ENCODE measurements at regions not wholly inside any gene's neighbourhood (a gene's known extent, or its start where the extent isn't known, plus 50 kb on each side); places are given as distances from the start of the nearest gene placed in this dataset.
"Not testable (repeated sequence)": the region's sequence is repeated elsewhere in the genome, so short reads cannot be mapped to it uniquely, and the experiment has no call there.

- WGBS (ENCODE audit: insufficient coverage) = no CpG with 5 or more reads among the region's 4 CpGs
- H3K27me3 ChIP-seq (ENCODE audit: control insufficient read depth, insufficient read depth, low read length) = peaks cover 4% of the 10 kb centered on the region
- no peak for DNase-seq
- no peaks in the 10 kb centered on the region for H3K36me3 ChIP-seq (ENCODE audit: control insufficient read depth, insufficient read depth, low read length)
- H3K4me3 ChIP-seq (ENCODE audit: low read length) = no peak overlapping the region
- peaks cover 4% of the 10 kb centered on the region for H3K9me3 ChIP-seq (replicated peaks; ENCODE audit: control insufficient read depth, low read depth, low read length)
- H3K4me1 ChIP-seq (ENCODE audit: control insufficient read depth, insufficient read depth, low read length) = no peaks in the 10 kb centered on the region
- no peak overlapping the region for H3K27ac ChIP-seq (ENCODE audit: low read length)
Observed at GRCh38 chr10:121138918-121139317, 287.8 kb downstream of the WDR11 start.

- H3K27ac ChIP-seq (ENCODE audit: low read length); DNase-seq; H3K36me3 ChIP-seq (ENCODE audit: control insufficient read depth, insufficient read depth, low read length); H3K4me3 ChIP-seq (ENCODE audit: low read length); H3K9me3 ChIP-seq (replicated peaks; ENCODE audit: control insufficient read depth, low read depth, low read length); H3K27me3 ChIP-seq (ENCODE audit: control insufficient read depth, insufficient read depth, low read length); H3K4me1 ChIP-seq (ENCODE audit: control insufficient read depth, insufficient read depth, low read length): not testable (repeated sequence)
- WGBS (ENCODE audit: insufficient coverage) = 0% methylated on average over 1 of the region's 2 CpGs
Observed at GRCh38 chr10:121145802-121146395, 294.7 kb downstream of the WDR11 start.

- Histone ChIP-seq H3K4me3 (ENCODE audit: low read length) (no peak overlapping the region), H3K9me3 (replicated peaks; ENCODE audit: control insufficient read depth, low read depth, low read length) (peaks cover 1% of the 10 kb centered on the region), H3K27ac (ENCODE audit: low read length) (no peak overlapping the region), H3K36me3 (ENCODE audit: control insufficient read depth, insufficient read depth, low read length) (no peaks in the 10 kb centered on the region), H3K27me3 (ENCODE audit: control insufficient read depth, insufficient read depth, low read length) (no peaks in the 10 kb centered on the region), H3K4me1 (ENCODE audit: control insufficient read depth, insufficient read depth, low read length) (no peaks in the 10 kb centered on the region)
- no peak for DNase-seq
- 83% methylated on average over 13 of the region's 13 CpGs for WGBS (ENCODE audit: insufficient coverage)
Observed at GRCh38 chr10:121148921-121149320, 297.8 kb downstream of the WDR11 start.

GRCh38 chr10:121152033-121152432, 300.9 kb downstream of the WDR11 start:
- H3K9me3 ChIP-seq (replicated peaks; ENCODE audit: control insufficient read depth, low read depth, low read length) = no peaks in the 10 kb centered on the region
- H3K4me3 ChIP-seq (ENCODE audit: low read length) = no peak overlapping the region
- no peaks in the 10 kb centered on the region for H3K4me1 ChIP-seq (ENCODE audit: control insufficient read depth, insufficient read depth, low read length)
- no peak overlapping the region for H3K27ac ChIP-seq (ENCODE audit: low read length)
- no peaks in the 10 kb centered on the region for H3K36me3 ChIP-seq (ENCODE audit: control insufficient read depth, insufficient read depth, low read length)
- WGBS (ENCODE audit: insufficient coverage) = 92% methylated on average over 2 of the region's 2 CpGs
- H3K27me3 ChIP-seq (ENCODE audit: control insufficient read depth, insufficient read depth, low read length) = no peaks in the 10 kb centered on the region
- DNase-seq = no peak

- H3K36me3 ChIP-seq (ENCODE audit: control insufficient read depth, insufficient read depth, low read length) = no peaks in the 10 kb centered on the region
- no peak for DNase-seq
- H3K4me3 ChIP-seq (ENCODE audit: low read length) = no peak overlapping the region
- H3K27ac ChIP-seq (ENCODE audit: low read length) = no peak overlapping the region
- H3K9me3 ChIP-seq (replicated peaks; ENCODE audit: control insufficient read depth, low read depth, low read length) = no peaks in the 10 kb centered on the region
- WGBS (ENCODE audit: insufficient coverage) = 80% methylated on average over 1 of the region's 1 CpG
- no peaks in the 10 kb centered on the region for H3K4me1 ChIP-seq (ENCODE audit: control insufficient read depth, insufficient read depth, low read length)
- H3K27me3 ChIP-seq (ENCODE audit: control insufficient read depth, insufficient read depth, low read length) = no peaks in the 10 kb centered on the region
Observed at GRCh38 chr10:121152935-121153334, 301.8 kb downstream of the WDR11 start.

GRCh38 chr10:121154310-121154709, 303.1 kb downstream of the WDR11 start:
- H3K9me3 ChIP-seq (replicated peaks; ENCODE audit: control insufficient read depth, low read depth, low read length) = no peaks in the 10 kb centered on the region
- no peaks in the 10 kb centered on the region for H3K27me3 ChIP-seq (ENCODE audit: control insufficient read depth, insufficient read depth, low read length)
- H3K4me3 ChIP-seq (ENCODE audit: low read length) = no peak overlapping the region
- no peak for DNase-seq
- H3K36me3 ChIP-seq (ENCODE audit: control insufficient read depth, insufficient read depth, low read length) = no peaks in the 10 kb centered on the region
- no peak overlapping the region for H3K27ac ChIP-seq (ENCODE audit: low read length)
- H3K4me1 ChIP-seq (ENCODE audit: control insufficient read depth, insufficient read depth, low read length) = no peaks in the 10 kb centered on the region
- no CpG with 5 or more reads among the region's 2 CpGs for WGBS (ENCODE audit: insufficient coverage)

- no peaks in the 10 kb centered on the region for H3K9me3 ChIP-seq (replicated peaks; ENCODE audit: control insufficient read depth, low read depth, low read length)
- H3K4me1 ChIP-seq (ENCODE audit: control insufficient read depth, insufficient read depth, low read length) = no peaks in the 10 kb centered on the region
- no peaks in the 10 kb centered on the region for H3K27me3 ChIP-seq (ENCODE audit: control insufficient read depth, insufficient read depth, low read length)
- 71% methylated on average over 2 of the region's 5 CpGs for WGBS (ENCODE audit: insufficient coverage)
- H3K4me3 ChIP-seq (ENCODE audit: low read length) = no peak overlapping the region
- H3K36me3 ChIP-seq (ENCODE audit: control insufficient read depth, insufficient read depth, low read length) = no peaks in the 10 kb centered on the region
- DNase-seq = no peak
- H3K27ac ChIP-seq (ENCODE audit: low read length) = no peak overlapping the region
Observed at GRCh38 chr10:121154846-121155245, 303.7 kb downstream of the WDR11 start.

GRCh38 chr10:121155742-121156474, 304.7 kb downstream of the WDR11 start:
- Histone ChIP-seq H3K36me3 (ENCODE audit: control insufficient read depth, insufficient read depth, low read length) (no peaks in the 10 kb centered on the region), H3K4me1 (ENCODE audit: control insufficient read depth, insufficient read depth, low read length) (no peaks in the 10 kb centered on the region), H3K4me3 (ENCODE audit: low read length) (no peak overlapping the region), H3K9me3 (replicated peaks; ENCODE audit: control insufficient read depth, low read depth, low read length) (no peaks in the 10 kb centered on the region), H3K27me3 (ENCODE audit: control insufficient read depth, insufficient read depth, low read length) (peaks cover 2% of the 10 kb centered on the region), H3K27ac (ENCODE audit: low read length) (no peak overlapping the region)
- 17% methylated on average over 1 of the region's 5 CpGs for WGBS (ENCODE audit: insufficient coverage)
- DNase-seq = no peak

GRCh38 chr10:121157998-121158397, 306.8 kb downstream of the WDR11 start:
- H3K27ac ChIP-seq (ENCODE audit: low read length) = no peak overlapping the region
- H3K4me1 ChIP-seq (ENCODE audit: control insufficient read depth, insufficient read depth, low read length) = no peaks in the 10 kb centered on the region
- 30% methylated on average over 4 of the region's 6 CpGs for WGBS (ENCODE audit: insufficient coverage)
- no peaks in the 10 kb centered on the region for H3K36me3 ChIP-seq (ENCODE audit: control insufficient read depth, insufficient read depth, low read length)
- H3K4me3 ChIP-seq (ENCODE audit: low read length) = no peak overlapping the region
- no peaks in the 10 kb centered on the region for H3K9me3 ChIP-seq (replicated peaks; ENCODE audit: control insufficient read depth, low read depth, low read length)
- peaks cover 2% of the 10 kb centered on the region for H3K27me3 ChIP-seq (ENCODE audit: control insufficient read depth, insufficient read depth, low read length)
- DNase-seq = peak; percentile 69

- no CpG with 5 or more reads among the region's 2 CpGs for WGBS (ENCODE audit: insufficient coverage)
- no peak for DNase-seq
Observed at GRCh38 chr10:121158988-121159579, 307.9 kb downstream of the WDR11 start.

More at GRCh38 chr10:121158988-121159579, 307.9 kb downstream of the WDR11 start:
- Histone ChIP-seq H3K9me3 (replicated peaks; ENCODE audit: control insufficient read depth, low read depth, low read length) (no peaks in the 10 kb centered on the region), H3K27ac (ENCODE audit: low read length) (no peak overlapping the region), H3K36me3 (ENCODE audit: control insufficient read depth, insufficient read depth, low read length) (no peaks in the 10 kb centered on the region), H3K4me3 (ENCODE audit: low read length) (no peak overlapping the region), H3K27me3 (ENCODE audit: control insufficient read depth, insufficient read depth, low read length) (peaks cover 2% of the 10 kb centered on the region), H3K4me1 (ENCODE audit: control insufficient read depth, insufficient read depth, low read length) (no peaks in the 10 kb centered on the region)
